ENCODE measurements at regions not wholly inside any gene's neighbourhood (a gene's known extent, or its start where the extent isn't known, plus 50 kb on each side); places are given as distances from the start of the nearest gene placed in this dataset.

GRCh38 chr3:110806924-110807323 lies 264.7 kb upstream of the NECTIN3 start:
- H4K5ac ChIP-seq (ENCODE audit: insufficient read length, low read depth, low read length) = no peak overlapping the region
- H3K14ac ChIP-seq (ENCODE audit: insufficient read depth, low read length) = no peak overlapping the region
- no peak for TF ChIP-seq CTCF (conservative IDR thresholded peaks at IDR 0.05)
- no peak overlapping the region for H3K56ac ChIP-seq (ENCODE audit: insufficient read length, low read depth, low read length)
- no peaks in the 10 kb centered on the region for H4K20me1 ChIP-seq (ENCODE audit: control insufficient read depth, insufficient read depth, insufficient read length)
- no peak overlapping the region for H2BK5ac ChIP-seq (ENCODE audit: insufficient read length, low read length)
- no peak overlapping the region for H3K23ac ChIP-seq (ENCODE audit: insufficient read length, low read depth, low read length)
- H3K4me2 ChIP-seq (ENCODE audit: insufficient read depth, insufficient read length, low read length) = no peak overlapping the region
- H3K79me1 ChIP-seq (ENCODE audit: insufficient read depth, low read depth, low read length, poor library complexity, severe bottlenecking) = no peaks in the 10 kb centered on the region
- no peak overlapping the region for H3K9ac ChIP-seq (ENCODE audit: extremely low read depth, insufficient read length, low read length)
- H3K27ac ChIP-seq (ENCODE audit: insufficient read length, low read depth, low read length) = no peak overlapping the region
- H2AFZ ChIP-seq (ENCODE audit: low read length) = no peak overlapping the region
- H3K4ac ChIP-seq (ENCODE audit: low read depth, low read length) = no peak overlapping the region
- H2BK12ac ChIP-seq (ENCODE audit: insufficient read length, low read depth, low read length) = no peak overlapping the region
- Mint-ChIP-seq H3K27me3 (ENCODE audit: low read depth) (no peaks in the 10 kb centered on the region), H3K27ac (peak overlapping the region in 1 of 3 experiments; percentile 59; a peak in 1 of 7 replicates), H3K4me3 (no peak overlapping the region), H3K36me3 (ENCODE audit: insufficient read depth in 1 of 3, low read depth in 3 of 3) (peaks cover 0 to 2% (median 0%) of the 10 kb centered on the region in 3 experiments; a peak in 2 of 7 replicates), H3K9me3 (no peaks in the 10 kb centered on the region), H3K4me1 (no peaks in the 10 kb centered on the region)
- no peak overlapping the region for H3T11ph ChIP-seq (ENCODE audit: low read length)
- no peaks in the 10 kb centered on the region for H3K9me3 ChIP-seq (ENCODE audit: control insufficient read depth, low read depth, low read length)
- DNase-seq = no peak
- H3K27me3 ChIP-seq (ENCODE audit: insufficient read depth, low read length) = no peaks in the 10 kb centered on the region
- no peak overlapping the region for H2BK120ac ChIP-seq (ENCODE audit: low read depth, low read length, poor library complexity, severe bottlenecking)
- H3K4me1 ChIP-seq (ENCODE audit: insufficient read depth, low read length) = no peaks in the 10 kb centered on the region
- H3K79me2 ChIP-seq (ENCODE audit: insufficient read depth, low read length) = no peaks in the 10 kb centered on the region
- no peak overlapping the region for H2BK20ac ChIP-seq (ENCODE audit: low read depth, low read length, poor library complexity, severe bottlenecking)
- H4K8ac ChIP-seq (replicated peaks; ENCODE audit: insufficient read length, low read depth, low read length) = no peak overlapping the region
- no peak overlapping the region for H2AK5ac ChIP-seq (ENCODE audit: insufficient read length, low read length)
- no peak overlapping the region for H3K18ac ChIP-seq (ENCODE audit: insufficient read length, low read depth, low read length)
- no peak overlapping the region for H2BK15ac ChIP-seq (ENCODE audit: low read depth, low read length)
- H3K23me2 ChIP-seq (ENCODE audit: insufficient read length, low read depth, low read length, poor library complexity, severe bottlenecking) = no peaks in the 10 kb centered on the region
- H4K91ac ChIP-seq (ENCODE audit: insufficient read length, low read depth, low read length) = no peak overlapping the region

Data from H9 (cell line).